B cell (primary cell): ENCODE measurements at regions not wholly inside any gene's neighbourhood (a gene's known extent, or its start where the extent isn't known, plus 50 kb on each side); places are given as distances from the start of the nearest gene placed in this dataset.

Experiments used
- ATAC-seq: fragments of 200-7000 bp; cut with Tn5 transposase; one replicate; pipeline ENCODE4 v1.10.0; 2021; ENCODE audit warnings: low read depth, mild to moderate bottlenecking, moderate number of reproducible peaks, moderate library complexity
- CTCF ChIA-PET: fragments of 350-600 bp; sonication (Branson Sonifier 250); formaldehyde crosslinking; loops from one replicate; lab custom pipeline; 2021; ENCODE audit warnings: antibody characterized with exemption, inconsistent platforms; lab: Charles Lee
- POLR2A ChIA-PET: fragments of 350-600 bp; sonication (Branson Sonifier 250); formaldehyde crosslinking; loops from one replicate; lab custom pipeline; 2021; ENCODE audit warnings: antibody characterized with exemption; lab: Charles Lee
- DNase-seq: peaks from one replicate; pipeline ENCODE4 v3.0.0; 2013
- H2AFZ ChIP-seq: 2 replicates; pipeline ENCODE4 v1.6.1; 2012; ENCODE audit warnings: mild to moderate bottlenecking, low read depth, low read length; ENCODE audit not compliant: insufficient read depth, poor library complexity, severe bottlenecking
- H3K27ac ChIP-seq, 2 donors: 1 replicate in 1 of 2; 2 replicates in 1 of 2; pipeline ENCODE4 v1.5.1; 2012 to 2013; ENCODE audit warnings: low read length in 2 of 2, mild to moderate bottlenecking in 2 of 2, moderate library complexity in 1 of 2
- H3K27me3 ChIP-seq, 4 experiments: fragments of 200-600 bp in 1 of 4; sonication (generic) in 1 of 4; replicated peaks in 1 of 4; 1 replicate in 2 of 4; 2 replicates in 2 of 4; pipeline versions ENCODE4 v1.6.1 to v1.7.0; 2013 to 2016; ENCODE audit warnings: low read length in 3 of 4, mild to moderate bottlenecking in 2 of 4, mixed read lengths in 1 of 4, moderate library complexity in 1 of 4; ENCODE audit not compliant: insufficient read depth in 4 of 4, control insufficient read depth in 3 of 4; ENCODE audit errors: control extremely low read depth in 1 of 4
- H3K36me3 ChIP-seq, 2 experiments: replicated peaks in 1 of 2; 1 replicate in 1 of 2; 2 replicates in 1 of 2; pipeline versions ENCODE4 v1.6.1 to v1.7.1; 2013; ENCODE audit warnings: low read length in 1 of 2; ENCODE audit not compliant: insufficient read depth in 2 of 2, control insufficient read depth in 1 of 2; ENCODE audit errors: control extremely low read depth in 1 of 2, extremely low read depth in 1 of 2
- H3K4me1 ChIP-seq, 2 donors: fragments of 200-600 bp in 1 of 2; sonication (generic) in 1 of 2; 1 replicate in 1 of 2; 2 replicates in 1 of 2; pipeline versions ENCODE4 v1.5.1 to v1.6.1; 2013 to 2017; ENCODE audit warnings: low read length in 2 of 2; ENCODE audit not compliant: control insufficient read depth in 2 of 2, insufficient read depth in 2 of 2
- H3K4me2 ChIP-seq: replicated peaks from 2 replicates; pipeline ENCODE3; 2012; ENCODE audit warnings: mild to moderate bottlenecking, low read depth, low read length; ENCODE audit not compliant: poor library complexity, severe bottlenecking
- H3K4me3 ChIP-seq, 5 experiments: fragments of 200-600 bp in 1 of 5; sonication (generic) in 1 of 5; 1 replicate in 3 of 5; 2 replicates in 2 of 5; pipeline versions ENCODE4 v1.5.1 to v1.7.0; 2011 to 2016; ENCODE audit warnings: low read length in 4 of 5, mild to moderate bottlenecking in 4 of 5, low read depth in 2 of 5, control low read depth in 1 of 5, moderate library complexity in 1 of 5; ENCODE audit not compliant: insufficient read depth in 1 of 5; ENCODE audit errors: control extremely low read depth in 1 of 5, extremely low read depth in 1 of 5
- H3K79me2 ChIP-seq: fragments of 200-600 bp; sonication (generic); one replicate; pipeline ENCODE4 v1.6.0; 2016; ENCODE audit warnings: low read length; ENCODE audit not compliant: control insufficient read depth, insufficient read depth
- H3K9ac ChIP-seq: fragments of 200-600 bp; sonication (generic); 2 replicates; pipeline ENCODE4 v1.6.1; 2017; ENCODE audit warnings: mild to moderate bottlenecking, low read length, moderate library complexity
- H3K9me3 ChIP-seq, 3 donors: one replicate each; pipeline versions ENCODE4 v1.6.1 to v1.7.1; 2013; ENCODE audit warnings: low read length in 2 of 3; ENCODE audit not compliant: control insufficient read depth in 2 of 3, insufficient read depth in 1 of 3; ENCODE audit errors: control extremely low read depth in 1 of 3
- H4K20me1 ChIP-seq: 2 replicates; pipeline ENCODE4 v1.6.0; 2012; ENCODE audit warnings: mild to moderate bottlenecking, low read length; ENCODE audit not compliant: insufficient read depth, control insufficient read depth, poor library complexity, severe bottlenecking
- H3K27ac Mint-ChIP-seq: one replicate; pipeline ENCODE4 v1.8.0; 2021; ENCODE audit warnings: mixed read lengths
- H3K27me3 Mint-ChIP-seq: one replicate; pipeline ENCODE4 v1.8.0; 2021; ENCODE audit warnings: mixed read lengths
- H3K4me1 Mint-ChIP-seq: one replicate; pipeline ENCODE4 v1.8.0; 2021; ENCODE audit warnings: mixed read lengths
- H3K4me3 Mint-ChIP-seq: one replicate; pipeline ENCODE4 v1.8.0; 2021; ENCODE audit warnings: mixed read lengths
- H3K9me3 Mint-ChIP-seq: one replicate; pipeline ENCODE4 v1.8.0; 2022; ENCODE audit warnings: mixed read lengths; ENCODE audit not compliant: insufficient read depth
- CTCF ChIP-seq: fragments of 200-600 bp; IDR thresholded peaks from one replicate; pipeline ENCODE4 v1.8.0; 2022; ENCODE audit warnings: antibody characterized with exemption, mild to moderate bottlenecking
- EZH2 ChIP-seq: IDR thresholded peaks from 2 replicates; pipeline ENCODE4 v1.6.1; 2012; ENCODE audit warnings: borderline replicate concordance, low read depth, mild to moderate bottlenecking, moderate library complexity, low read length; ENCODE audit not compliant: insufficient read depth, poor library complexity, severe bottlenecking
- WGBS: methylation state at CpG from one replicate; pipeline ENCODE4 v1.1.5; 2013; ENCODE audit warnings: missing lambda C conversion rate; ENCODE audit not compliant: insufficient coverage; 5-methylcytosine and 5-hydroxymethylcytosine counted together
- intact Hi-C: fragments of 100-400 bp; cut with micrococcal nuclease; formaldehyde crosslinking; loops from one replicate; pipeline ENCODE4 v1.10.0; 2022

- no peak overlapping the region for H2AFZ ChIP-seq
- no CpG with 5 or more reads among the region's 1 CpG for WGBS
- Mint-ChIP-seq H3K4me3 (no peak overlapping the region), H3K9me3 (peaks cover 2% of the 10 kb centered on the region), H3K27me3 (peaks cover 17% of the 10 kb centered on the region), H3K27ac (no peak overlapping the region), H3K4me1 (no peaks in the 10 kb centered on the region)
- H3K27me3 ChIP-seq, result peaks cover 0 to 4% (median 1%) of the 10 kb centered on the region in 4 experiments
- no peaks in the 10 kb centered on the region for H3K79me2 ChIP-seq
- TF ChIP-seq CTCF (no peak), EZH2 (no peak)
- no peak overlapping the region for H3K4me3 ChIP-seq
- H3K9ac ChIP-seq, result no peak overlapping the region
- ChIA-PET POLR2A (no interaction called here), CTCF (no interaction called here)
- H3K4me2 ChIP-seq, result no peak overlapping the region
- intact Hi-C loops, result no loop called here
- H4K20me1 ChIP-seq, result no peaks in the 10 kb centered on the region
- no peak overlapping the region for H3K27ac ChIP-seq
- H3K36me3 ChIP-seq, result no peaks in the 10 kb centered on the region
- H3K4me1 ChIP-seq, result no peaks in the 10 kb centered on the region
- DNase-seq (no peak), ATAC-seq (no peak)
- H3K9me3 ChIP-seq, result peaks cover 0 to 10% (median 0%) of the 10 kb centered on the region in 3 donors
Observed at GRCh38 chr16:24634919-24635318, 94.5 kb upstream of the TNRC6A start.

GRCh38 chr16:24635900-24636610 lies 93.4 kb upstream of the TNRC6A start:
- Mint-ChIP-seq H3K4me1 (no peaks in the 10 kb centered on the region), H3K27ac (no peak overlapping the region), H3K27me3 (peaks cover 14% of the 10 kb centered on the region), H3K4me3 (no peak overlapping the region), H3K9me3 (no peaks in the 10 kb centered on the region)
- Histone ChIP-seq H3K4me3 (no peak overlapping the region), H3K9me3 (peaks cover 0 to 2% (median 0%) of the 10 kb centered on the region in 3 donors), H3K4me1 (no peaks in the 10 kb centered on the region), H3K9ac (no peak overlapping the region), H2AFZ (no peak overlapping the region), H3K4me2 (no peak overlapping the region), H3K36me3 (no peaks in the 10 kb centered on the region), H4K20me1 (no peaks in the 10 kb centered on the region), H3K27me3 (peaks cover 0 to 4% (median 1%) of the 10 kb centered on the region in 4 experiments), H3K27ac (no peak overlapping the region), H3K79me2 (no peaks in the 10 kb centered on the region)
- POLR2A ChIA-PET, result no interaction called here
- DNase-seq (no peak), ATAC-seq (no peak)
- CTCF ChIA-PET, result no interaction called here
- 84% methylated on average over 3 of the region's 6 CpGs for WGBS
- intact Hi-C loops, result no loop called here
- TF ChIP-seq EZH2 (no peak), CTCF (no peak)
